ENCODE measurements at regions not wholly inside any gene's neighbourhood (a gene's known extent, or its start where the extent isn't known, plus 50 kb on each side); places are given as distances from the start of the nearest gene placed in this dataset.
A peak's percentile ranks its signal among the peaks of the same experiment; 100 is the strongest.

- Histone ChIP-seq H2AFZ (ENCODE audit: low read depth, low read length) (no peak overlapping the region), H3K9ac (ENCODE audit: low read length) (no peak overlapping the region), H3K27ac (ENCODE audit: low read length) (no peak overlapping the region), H3K9me2 (ENCODE audit: insufficient read depth, low read length) (no peaks in the 10 kb centered on the region), H3K9me3 (ENCODE audit: low read length) (no peaks in the 10 kb centered on the region), H3K36me3 (ENCODE audit: insufficient read depth, low read length) (no peaks in the 10 kb centered on the region), H3K4me3 (ENCODE audit: low read length) (peak overlapping the region; percentile 1), H3K79me2 (replicated peaks; ENCODE audit: insufficient read depth, low read length) (no peaks in the 10 kb centered on the region), H3K27me3 (ENCODE audit: insufficient read depth, low read depth, low read length) (no peaks in the 10 kb centered on the region), H3F3A (ENCODE audit: insufficient read depth, low read length, poor library complexity, severe bottlenecking) (no peaks in the 10 kb centered on the region), H3K4me2 (ENCODE audit: low read length) (peak overlapping the region; percentile 25), H4K20me1 (ENCODE audit: insufficient read depth) (no peaks in the 10 kb centered on the region)
- TF ChIP-seq SMC3 (conservative IDR thresholded peaks at IDR 0.05; ENCODE audit: poor library complexity): no peak
- TF ChIP-seq RAD21 (conservative IDR thresholded peaks at IDR 0.05): no peak
- TF ChIP-seq EZH2 (IDR thresholded peaks at IDR 0.05; ENCODE audit: borderline replicate concordance, insufficient read depth, low read length, poor library complexity, severe bottlenecking): no peak
- peak; percentile 85 for TF ChIP-seq POLR2AphosphoS5 (IDR thresholded peaks at IDR 0.05)
- TF ChIP-seq EP300 (conservative IDR thresholded peaks at IDR 0.05; ENCODE audit: poor library complexity, severe bottlenecking): peak; percentile 98
- peak; percentile 89 for TF ChIP-seq REST (IDR thresholded peaks at IDR 0.05; ENCODE audit: borderline replicate concordance)
- TF ChIP-seq, protein P1, sequence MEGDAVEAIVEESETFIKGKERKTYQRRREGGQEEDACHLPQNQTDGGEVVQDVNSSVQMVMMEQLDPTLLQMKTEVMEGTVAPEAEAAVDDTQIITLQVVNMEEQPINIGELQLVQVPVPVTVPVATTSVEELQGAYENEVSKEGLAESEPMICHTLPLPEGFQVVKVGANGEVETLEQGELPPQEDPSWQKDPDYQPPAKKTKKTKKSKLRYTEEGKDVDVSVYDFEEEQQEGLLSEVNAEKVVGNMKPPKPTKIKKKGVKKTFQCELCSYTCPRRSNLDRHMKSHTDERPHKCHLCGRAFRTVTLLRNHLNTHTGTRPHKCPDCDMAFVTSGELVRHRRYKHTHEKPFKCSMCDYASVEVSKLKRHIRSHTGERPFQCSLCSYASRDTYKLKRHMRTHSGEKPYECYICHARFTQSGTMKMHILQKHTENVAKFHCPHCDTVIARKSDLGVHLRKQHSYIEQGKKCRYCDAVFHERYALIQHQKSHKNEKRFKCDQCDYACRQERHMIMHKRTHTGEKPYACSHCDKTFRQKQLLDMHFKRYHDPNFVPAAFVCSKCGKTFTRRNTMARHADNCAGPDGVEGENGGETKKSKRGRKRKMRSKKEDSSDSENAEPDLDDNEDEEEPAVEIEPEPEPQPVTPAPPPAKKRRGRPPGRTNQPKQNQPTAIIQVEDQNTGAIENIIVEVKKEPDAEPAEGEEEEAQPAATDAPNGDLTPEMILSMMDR (IDR thresholded peaks at IDR 0.05; ENCODE audit: poor library complexity, severe bottlenecking): no peak
- TF ChIP-seq MXI1 (conservative IDR thresholded peaks at IDR 0.05; ENCODE audit: poor library complexity, severe bottlenecking): no peak
- no peak for TF ChIP-seq TAF1 (IDR thresholded peaks at IDR 0.05; ENCODE audit: low read depth)
Measured at GRCh38 chr7:85595750-85596178, 408.9 kb upstream of the SEMA3D start.

DNA sequence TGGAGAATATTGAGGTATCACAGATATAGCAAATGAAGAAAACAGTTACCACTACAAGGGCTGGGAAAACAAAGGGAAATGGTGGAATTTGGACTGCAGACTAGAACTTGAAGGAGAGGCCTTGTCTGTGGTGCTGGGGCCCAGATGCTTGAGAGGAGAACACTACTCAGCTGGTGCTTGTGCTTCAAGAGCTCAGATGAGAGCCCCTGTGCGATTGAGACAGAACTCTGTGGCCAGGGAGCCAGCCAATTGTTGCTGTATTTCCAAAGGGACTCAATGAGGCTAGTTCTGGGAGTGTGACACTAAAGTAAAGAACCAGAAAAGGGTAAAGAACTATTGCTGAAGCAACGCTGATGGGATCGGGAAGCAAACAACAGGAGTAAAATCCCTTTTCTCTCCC lies 406.5 kb upstream of the SEMA3D start:
- Histone ChIP-seq H3K27me3 (ENCODE audit: insufficient read depth, low read depth, low read length) (no peaks in the 10 kb centered on the region), H3K9me3 (ENCODE audit: low read length) (no peaks in the 10 kb centered on the region), H4K20me1 (ENCODE audit: insufficient read depth) (no peaks in the 10 kb centered on the region), H3F3A (ENCODE audit: insufficient read depth, low read length, poor library complexity, severe bottlenecking) (no peaks in the 10 kb centered on the region), H3K36me3 (ENCODE audit: insufficient read depth, low read length) (no peaks in the 10 kb centered on the region), H2AFZ (ENCODE audit: low read depth, low read length) (no peak overlapping the region), H3K4me3 (ENCODE audit: low read length) (no peak overlapping the region), H3K79me2 (replicated peaks; ENCODE audit: insufficient read depth, low read length) (no peaks in the 10 kb centered on the region), H3K4me2 (ENCODE audit: low read length) (no peak overlapping the region), H3K27ac (ENCODE audit: low read length) (no peak overlapping the region), H3K9ac (ENCODE audit: low read length) (no peak overlapping the region), H3K9me2 (ENCODE audit: insufficient read depth, low read length) (no peaks in the 10 kb centered on the region)
- TF ChIP-seq POLR2AphosphoS5 (IDR thresholded peaks at IDR 0.05): no peak
- TF ChIP-seq TAF1 (IDR thresholded peaks at IDR 0.05; ENCODE audit: low read depth): no peak
- no peak for TF ChIP-seq REST (IDR thresholded peaks at IDR 0.05; ENCODE audit: borderline replicate concordance)
- no peak for TF ChIP-seq EZH2 (IDR thresholded peaks at IDR 0.05; ENCODE audit: borderline replicate concordance, insufficient read depth, low read length, poor library complexity, severe bottlenecking)
- no peak for TF ChIP-seq SMC3 (conservative IDR thresholded peaks at IDR 0.05; ENCODE audit: poor library complexity)
- no peak for TF ChIP-seq RAD21 (conservative IDR thresholded peaks at IDR 0.05)
- TF ChIP-seq, protein P1 (IDR thresholded peaks at IDR 0.05; ENCODE audit: poor library complexity, severe bottlenecking): no peak
- TF ChIP-seq MXI1 (conservative IDR thresholded peaks at IDR 0.05; ENCODE audit: poor library complexity, severe bottlenecking): no peak
- TF ChIP-seq EP300 (conservative IDR thresholded peaks at IDR 0.05; ENCODE audit: poor library complexity, severe bottlenecking): no peak
